OCI-LY3 (cell line): ENCODE measurements at regions not wholly inside any gene's neighbourhood (a gene's known extent, or its start where the extent isn't known, plus 50 kb on each side); places are given as distances from the start of the nearest gene placed in this dataset.

Experiments
- CTCF ChIP-seq: fragments of 200-600, 300-600 bp; sonication (generic); IDR thresholded peaks from 2 replicates; pipeline ENCODE4 v1.5.1; 2014; ENCODE audit warnings: antibody characterized with exemption, low read length, low read depth
- EZH2phosphoT487 ChIP-seq: fragments of 200-600 bp; shearing (Covaris generic); IDR thresholded peaks from 2 replicates; pipeline ENCODE4 v1.6.1; 2018; ENCODE audit warnings: antibody characterized with exemption, mixed run types, low read depth

GRCh38 chr11:13878077-13878476 lies 84.4 kb upstream of the SPON1 start:
- TF ChIP-seq CTCF (no peak), EZH2phosphoT487 (no peak)
